K562 (cell line): ENCODE measurements at regions not wholly inside any gene's neighbourhood (a gene's known extent, or its start where the extent isn't known, plus 50 kb on each side); places are given as distances from the start of the nearest gene placed in this dataset.

ENCODE experiments used
- CAMTA2 ChIP-seq: fragments of 250-450 bp; sonication (Bioruptor Pico); conservative IDR thresholded peaks from 2 replicates; pipeline ENCODE4 v1.5.1; 2022
- RBM17 ChIP-seq: fragments of 200-400 bp; formaldehyde crosslinking; IDR thresholded peaks from 2 replicates; pipeline ENCODE4 v1.6.1; 2017; ENCODE audit warnings: low read depth, mild to moderate bottlenecking, low read length, borderline replicate concordance
- THRAP3 ChIP-seq: fragments of 450-650 bp; IDR thresholded peaks from 2 replicates; pipeline ENCODE4 v1.6.1; 2016; ENCODE audit warnings: mild to moderate bottlenecking, inconsistent platforms, borderline replicate concordance
- ZNF124 ChIP-seq: sonication (generic); formaldehyde crosslinking; IDR thresholded peaks from 2 replicates; pipeline ENCODE4 v1.8.1; 2022; ENCODE audit warnings: missing genetic modification reagents
- TF ChIP-seq, protein P1 (sequence below): sonication (generic); formaldehyde crosslinking; IDR thresholded peaks from 2 replicates; pipeline ENCODE4 v1.8.1; 2023; ENCODE audit warnings: mild to moderate bottlenecking, missing genetic modification reagents, moderate library complexity
- TF ChIP-seq, protein P2 (sequence below): fragments of 450-650 bp; IDR thresholded peaks from 2 replicates; pipeline ENCODE4 v1.6.1; 2016; ENCODE audit warnings: low read depth
- TF ChIP-seq, protein P3 (sequence below): fragments of 250-450 bp; sonication (Bioruptor Pico); IDR thresholded peaks from 2 replicates; pipeline ENCODE4 v1.4.0; 2020

DNA sequence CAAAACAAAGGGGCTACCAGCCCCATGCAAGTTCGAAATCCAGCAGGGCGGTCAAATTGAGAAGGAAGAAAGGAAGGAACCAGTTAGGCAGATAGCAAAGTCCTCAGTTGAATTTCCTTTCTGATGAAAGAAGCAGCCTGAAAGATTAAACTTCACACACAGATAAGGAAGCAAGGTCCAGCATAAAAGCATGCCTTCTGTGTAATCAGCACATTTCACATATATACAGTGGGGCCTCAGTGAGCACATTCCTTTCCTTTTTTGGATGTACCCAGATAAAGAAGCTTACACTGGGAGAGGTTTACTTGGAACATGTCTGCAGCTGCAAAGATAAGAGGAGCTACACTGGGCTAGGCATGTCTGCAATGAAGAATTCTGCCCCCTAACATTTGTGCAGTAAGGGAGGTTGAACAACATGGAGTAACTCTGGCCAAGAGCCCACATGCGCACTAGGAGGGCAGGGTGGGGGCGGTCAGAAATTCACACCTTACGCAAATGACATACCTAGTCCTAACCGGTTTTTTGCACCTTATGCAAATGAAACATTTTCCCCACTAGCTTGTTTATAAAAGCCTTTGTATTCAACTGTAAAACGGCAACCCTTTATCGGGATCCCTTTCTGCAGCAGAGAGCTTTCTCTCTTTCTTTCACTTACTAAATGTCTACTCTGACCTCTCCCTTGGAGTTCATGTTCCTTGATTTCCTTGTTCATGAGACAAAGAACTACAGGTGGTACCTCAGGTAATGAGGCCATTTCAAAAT, 149.7 kb upstream of the FBXL17 start (continued):
- TF ChIP-seq RBM17, result no peak
- no peak for TF ChIP-seq ZNF124
- TF ChIP-seq, protein P1, sequence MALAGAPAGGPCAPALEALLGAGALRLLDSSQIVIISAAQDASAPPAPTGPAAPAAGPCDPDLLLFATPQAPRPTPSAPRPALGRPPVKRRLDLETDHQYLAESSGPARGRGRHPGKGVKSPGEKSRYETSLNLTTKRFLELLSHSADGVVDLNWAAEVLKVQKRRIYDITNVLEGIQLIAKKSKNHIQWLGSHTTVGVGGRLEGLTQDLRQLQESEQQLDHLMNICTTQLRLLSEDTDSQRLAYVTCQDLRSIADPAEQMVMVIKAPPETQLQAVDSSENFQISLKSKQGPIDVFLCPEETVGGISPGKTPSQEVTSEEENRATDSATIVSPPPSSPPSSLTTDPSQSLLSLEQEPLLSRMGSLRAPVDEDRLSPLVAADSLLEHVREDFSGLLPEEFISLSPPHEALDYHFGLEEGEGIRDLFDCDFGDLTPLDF (CRISPR knock-in tag), result peak; percentile 38; the same call in 1 of the 2 replicates
- TF ChIP-seq, protein P2, sequence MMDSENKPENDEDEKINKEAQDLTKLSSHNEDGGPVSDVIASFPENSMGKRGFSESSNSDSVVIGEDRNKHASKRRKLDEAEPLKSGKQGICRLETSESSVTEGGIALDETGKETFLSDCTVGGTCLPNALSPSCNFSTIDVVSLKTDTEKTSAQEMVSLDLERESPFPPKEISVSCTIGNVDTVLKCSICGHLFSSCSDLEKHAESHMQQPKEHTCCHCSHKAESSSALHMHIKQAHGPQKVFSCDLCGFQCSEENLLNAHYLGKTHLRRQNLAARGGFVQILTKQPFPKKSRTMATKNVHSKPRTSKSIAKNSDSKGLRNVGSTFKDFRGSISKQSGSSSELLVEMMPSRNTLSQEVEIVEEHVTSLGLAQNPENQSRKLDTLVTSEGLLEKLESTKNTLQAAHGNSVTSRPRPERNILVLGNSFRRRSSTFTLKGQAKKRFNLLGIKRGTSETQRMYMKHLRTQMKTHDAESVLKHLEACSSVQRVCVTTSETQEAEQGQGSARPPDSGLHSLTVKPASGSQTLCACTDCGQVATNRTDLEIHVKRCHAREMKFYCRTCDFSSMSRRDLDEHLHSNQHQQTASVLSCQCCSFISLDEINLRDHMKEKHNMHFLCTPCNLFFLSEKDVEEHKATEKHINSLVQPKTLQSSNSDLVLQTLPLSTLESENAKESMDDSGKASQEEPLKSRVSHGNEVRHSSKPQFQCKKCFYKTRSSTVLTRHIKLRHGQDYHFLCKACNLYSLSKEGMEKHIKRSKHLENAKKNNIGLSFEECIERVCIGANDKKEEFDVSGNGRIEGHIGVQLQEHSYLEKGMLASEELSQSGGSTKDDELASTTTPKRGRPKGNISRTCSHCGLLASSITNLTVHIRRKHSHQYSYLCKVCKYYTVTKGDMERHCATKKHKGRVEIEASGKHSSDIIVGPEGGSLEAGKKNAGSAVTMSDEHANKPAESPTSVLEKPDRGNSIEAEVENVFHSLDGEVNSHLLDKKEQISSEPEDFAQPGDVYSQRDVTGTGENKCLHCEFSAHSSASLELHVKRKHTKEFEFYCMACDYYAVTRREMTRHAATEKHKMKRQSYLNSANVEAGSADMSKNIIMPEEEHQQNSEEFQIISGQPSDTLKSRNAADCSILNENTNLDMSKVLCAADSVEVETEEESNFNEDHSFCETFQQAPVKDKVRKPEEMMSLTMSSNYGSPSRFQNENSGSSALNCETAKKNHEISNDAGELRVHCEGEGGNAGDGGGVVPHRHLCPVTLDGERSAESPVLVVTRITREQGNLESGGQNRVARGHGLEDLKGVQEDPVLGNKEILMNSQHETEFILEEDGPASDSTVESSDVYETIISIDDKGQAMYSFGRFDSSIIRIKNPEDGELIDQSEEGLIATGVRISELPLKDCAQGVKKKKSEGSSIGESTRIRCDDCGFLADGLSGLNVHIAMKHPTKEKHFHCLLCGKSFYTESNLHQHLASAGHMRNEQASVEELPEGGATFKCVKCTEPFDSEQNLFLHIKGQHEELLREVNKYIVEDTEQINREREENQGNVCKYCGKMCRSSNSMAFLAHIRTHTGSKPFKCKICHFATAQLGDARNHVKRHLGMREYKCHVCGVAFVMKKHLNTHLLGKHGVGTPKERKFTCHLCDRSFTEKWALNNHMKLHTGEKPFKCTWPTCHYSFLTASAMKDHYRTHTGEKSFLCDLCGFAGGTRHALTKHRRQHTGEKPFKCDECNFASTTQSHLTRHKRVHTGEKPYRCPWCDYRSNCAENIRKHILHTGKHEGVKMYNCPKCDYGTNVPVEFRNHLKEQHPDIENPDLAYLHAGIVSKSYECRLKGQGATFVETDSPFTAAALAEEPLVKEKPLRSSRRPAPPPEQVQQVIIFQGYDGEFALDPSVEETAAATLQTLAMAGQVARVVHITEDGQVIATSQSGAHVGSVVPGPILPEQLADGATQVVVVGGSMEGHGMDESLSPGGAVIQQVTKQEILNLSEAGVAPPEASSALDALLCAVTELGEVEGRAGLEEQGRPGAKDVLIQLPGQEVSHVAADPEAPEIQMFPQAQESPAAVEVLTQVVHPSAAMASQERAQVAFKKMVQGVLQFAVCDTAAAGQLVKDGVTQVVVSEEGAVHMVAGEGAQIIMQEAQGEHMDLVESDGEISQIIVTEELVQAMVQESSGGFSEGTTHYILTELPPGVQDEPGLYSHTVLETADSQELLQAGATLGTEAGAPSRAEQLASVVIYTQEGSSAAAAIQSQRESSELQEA, result no peak
- TF ChIP-seq, protein P3, sequence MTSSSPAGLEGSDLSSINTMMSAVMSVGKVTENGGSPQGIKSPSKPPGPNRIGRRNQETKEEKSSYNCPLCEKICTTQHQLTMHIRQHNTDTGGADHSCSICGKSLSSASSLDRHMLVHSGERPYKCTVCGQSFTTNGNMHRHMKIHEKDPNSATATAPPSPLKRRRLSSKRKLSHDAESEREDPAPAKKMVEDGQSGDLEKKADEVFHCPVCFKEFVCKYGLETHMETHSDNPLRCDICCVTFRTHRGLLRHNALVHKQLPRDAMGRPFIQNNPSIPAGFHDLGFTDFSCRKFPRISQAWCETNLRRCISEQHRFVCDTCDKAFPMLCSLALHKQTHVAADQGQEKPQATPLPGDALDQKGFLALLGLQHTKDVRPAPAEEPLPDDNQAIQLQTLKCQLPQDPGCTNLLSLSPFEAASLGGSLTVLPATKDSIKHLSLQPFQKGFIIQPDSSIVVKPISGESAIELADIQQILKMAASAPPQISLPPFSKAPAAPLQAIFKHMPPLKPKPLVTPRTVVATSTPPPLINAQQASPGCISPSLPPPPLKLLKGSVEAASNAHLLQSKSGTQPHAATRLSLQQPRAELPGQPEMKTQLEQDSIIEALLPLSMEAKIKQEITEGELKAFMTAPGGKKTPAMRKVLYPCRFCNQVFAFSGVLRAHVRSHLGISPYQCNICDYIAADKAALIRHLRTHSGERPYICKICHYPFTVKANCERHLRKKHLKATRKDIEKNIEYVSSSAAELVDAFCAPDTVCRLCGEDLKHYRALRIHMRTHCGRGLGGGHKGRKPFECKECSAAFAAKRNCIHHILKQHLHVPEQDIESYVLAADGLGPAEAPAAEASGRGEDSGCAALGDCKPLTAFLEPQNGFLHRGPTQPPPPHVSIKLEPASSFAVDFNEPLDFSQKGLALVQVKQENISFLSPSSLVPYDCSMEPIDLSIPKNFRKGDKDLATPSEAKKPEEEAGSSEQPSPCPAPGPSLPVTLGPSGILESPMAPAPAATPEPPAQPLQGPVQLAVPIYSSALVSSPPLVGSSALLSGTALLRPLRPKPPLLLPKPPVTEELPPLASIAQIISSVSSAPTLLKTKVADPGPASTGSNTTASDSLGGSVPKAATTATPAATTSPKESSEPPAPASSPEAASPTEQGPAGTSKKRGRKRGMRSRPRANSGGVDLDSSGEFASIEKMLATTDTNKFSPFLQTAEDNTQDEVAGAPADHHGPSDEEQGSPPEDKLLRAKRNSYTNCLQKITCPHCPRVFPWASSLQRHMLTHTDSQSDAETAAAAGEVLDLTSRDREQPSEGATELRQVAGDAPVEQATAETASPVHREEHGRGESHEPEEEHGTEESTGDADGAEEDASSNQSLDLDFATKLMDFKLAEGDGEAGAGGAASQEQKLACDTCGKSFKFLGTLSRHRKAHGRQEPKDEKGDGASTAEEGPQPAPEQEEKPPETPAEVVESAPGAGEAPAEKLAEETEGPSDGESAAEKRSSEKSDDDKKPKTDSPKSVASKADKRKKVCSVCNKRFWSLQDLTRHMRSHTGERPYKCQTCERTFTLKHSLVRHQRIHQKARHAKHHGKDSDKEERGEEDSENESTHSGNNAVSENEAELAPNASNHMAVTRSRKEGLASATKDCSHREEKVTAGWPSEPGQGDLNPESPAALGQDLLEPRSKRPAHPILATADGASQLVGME (CRISPR knock-in tag), result peak; percentile 100
- no peak for TF ChIP-seq THRAP3
- TF ChIP-seq CAMTA2, result peak; percentile 96
